ENCODE measurements at regions not wholly inside any gene's neighbourhood (a gene's known extent, or its start where the extent isn't known, plus 50 kb on each side); places are given as distances from the start of the nearest gene placed in this dataset.

DNA sequence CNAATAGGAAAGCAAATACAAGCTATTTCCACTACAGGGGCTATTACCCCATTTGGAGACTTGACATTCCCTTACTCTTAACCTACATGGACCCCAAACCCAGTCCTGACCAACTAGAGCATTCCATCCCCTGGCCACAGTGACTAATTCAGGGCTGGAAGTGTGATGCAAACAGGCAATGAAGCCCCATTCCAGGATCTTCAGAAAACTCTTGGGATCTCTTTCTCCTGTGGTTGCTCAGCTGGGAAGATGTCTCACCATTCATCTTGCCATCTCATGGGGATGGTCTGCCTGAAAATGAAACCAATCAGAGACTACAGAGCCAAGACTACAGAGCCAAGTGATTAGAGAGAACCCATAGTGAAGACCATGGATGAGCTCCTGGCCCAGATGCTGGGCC lies 206.2 kb downstream of the ZNF365 start:
- no peak for DNase-seq
- Histone ChIP-seq H3K27ac (ENCODE audit: low read depth in 2 of 2, low read length in 1 of 2) (no peak overlapping the region), H3K9me3 (no peaks in the 10 kb centered on the region), H3F3A (replicated peaks; ENCODE audit: insufficient read depth) (peaks cover 49% of the 10 kb centered on the region), H3K4me3 (ENCODE audit: low read depth in 2 of 2, low read length in 1 of 2) (no peak overlapping the region), H3K9ac (no peak overlapping the region), H3K9me2 (no peaks in the 10 kb centered on the region), H2AFZ (ENCODE audit: low read depth) (no peak overlapping the region), H3K4me1 (ENCODE audit: control insufficient read depth in 1 of 2, insufficient read depth in 2 of 2, low read depth in 1 of 2, low read length in 1 of 2) (peaks cover 0 to 52% of the 10 kb centered on the region in 2 experiments), H3K27me3 (ENCODE audit: insufficient read depth) (no peaks in the 10 kb centered on the region), H4K20me1 (ENCODE audit: insufficient read depth) (no peaks in the 10 kb centered on the region), H3K36me3 (replicated peaks in 1 of 2; ENCODE audit: control insufficient read depth in 1 of 2, insufficient read depth in 2 of 2, low read length in 1 of 2) (no peaks in the 10 kb centered on the region), H3K79me2 (ENCODE audit: insufficient read depth) (no peaks in the 10 kb centered on the region), H3K4me2 (no peak overlapping the region)
- TF ChIP-seq EP300 (IDR thresholded peaks at IDR 0.05; ENCODE audit: borderline replicate concordance in 1 of 2, low read depth in 1 of 2, low read length in 1 of 2) = no peak
- TF ChIP-seq FOXM1 (IDR thresholded peaks at IDR 0.05; ENCODE audit: low read depth) = no peak
- TF ChIP-seq, protein P1, sequence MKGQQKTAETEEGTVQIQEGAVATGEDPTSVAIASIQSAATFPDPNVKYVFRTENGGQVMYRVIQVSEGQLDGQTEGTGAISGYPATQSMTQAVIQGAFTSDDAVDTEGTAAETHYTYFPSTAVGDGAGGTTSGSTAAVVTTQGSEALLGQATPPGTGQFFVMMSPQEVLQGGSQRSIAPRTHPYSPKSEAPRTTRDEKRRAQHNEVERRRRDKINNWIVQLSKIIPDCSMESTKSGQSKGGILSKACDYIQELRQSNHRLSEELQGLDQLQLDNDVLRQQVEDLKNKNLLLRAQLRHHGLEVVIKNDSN (IDR thresholded peaks at IDR 0.05; ENCODE audit: borderline replicate concordance, low read depth) = no peak
- no peak for TF ChIP-seq YY1 (IDR thresholded peaks at IDR 0.05; ENCODE audit: low read depth)
- TF ChIP-seq RAD21 (IDR thresholded peaks at IDR 0.05; ENCODE audit: low read length) = no peak
- no peak for TF ChIP-seq TEAD4 (IDR thresholded peaks at IDR 0.05; ENCODE audit: borderline replicate concordance, insufficient read depth)
- TF ChIP-seq, protein P2, sequence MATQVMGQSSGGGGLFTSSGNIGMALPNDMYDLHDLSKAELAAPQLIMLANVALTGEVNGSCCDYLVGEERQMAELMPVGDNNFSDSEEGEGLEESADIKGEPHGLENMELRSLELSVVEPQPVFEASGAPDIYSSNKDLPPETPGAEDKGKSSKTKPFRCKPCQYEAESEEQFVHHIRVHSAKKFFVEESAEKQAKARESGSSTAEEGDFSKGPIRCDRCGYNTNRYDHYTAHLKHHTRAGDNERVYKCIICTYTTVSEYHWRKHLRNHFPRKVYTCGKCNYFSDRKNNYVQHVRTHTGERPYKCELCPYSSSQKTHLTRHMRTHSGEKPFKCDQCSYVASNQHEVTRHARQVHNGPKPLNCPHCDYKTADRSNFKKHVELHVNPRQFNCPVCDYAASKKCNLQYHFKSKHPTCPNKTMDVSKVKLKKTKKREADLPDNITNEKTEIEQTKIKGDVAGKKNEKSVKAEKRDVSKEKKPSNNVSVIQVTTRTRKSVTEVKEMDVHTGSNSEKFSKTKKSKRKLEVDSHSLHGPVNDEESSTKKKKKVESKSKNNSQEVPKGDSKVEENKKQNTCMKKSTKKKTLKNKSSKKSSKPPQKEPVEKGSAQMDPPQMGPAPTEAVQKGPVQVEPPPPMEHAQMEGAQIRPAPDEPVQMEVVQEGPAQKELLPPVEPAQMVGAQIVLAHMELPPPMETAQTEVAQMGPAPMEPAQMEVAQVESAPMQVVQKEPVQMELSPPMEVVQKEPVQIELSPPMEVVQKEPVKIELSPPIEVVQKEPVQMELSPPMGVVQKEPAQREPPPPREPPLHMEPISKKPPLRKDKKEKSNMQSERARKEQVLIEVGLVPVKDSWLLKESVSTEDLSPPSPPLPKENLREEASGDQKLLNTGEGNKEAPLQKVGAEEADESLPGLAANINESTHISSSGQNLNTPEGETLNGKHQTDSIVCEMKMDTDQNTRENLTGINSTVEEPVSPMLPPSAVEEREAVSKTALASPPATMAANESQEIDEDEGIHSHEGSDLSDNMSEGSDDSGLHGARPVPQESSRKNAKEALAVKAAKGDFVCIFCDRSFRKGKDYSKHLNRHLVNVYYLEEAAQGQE (IDR thresholded peaks at IDR 0.05; ENCODE audit: low read depth, low read length) = no peak
- TF ChIP-seq POLR2AphosphoS5 (IDR thresholded peaks at IDR 0.05; ENCODE audit: low read depth, low read length) = no peak
- no peak for TF ChIP-seq EZH2phosphoT487 (IDR thresholded peaks at IDR 0.05; ENCODE audit: borderline replicate concordance, low read depth)
- TF ChIP-seq ELF1 (IDR thresholded peaks at IDR 0.05) = no peak
- TF ChIP-seq, protein P3, sequence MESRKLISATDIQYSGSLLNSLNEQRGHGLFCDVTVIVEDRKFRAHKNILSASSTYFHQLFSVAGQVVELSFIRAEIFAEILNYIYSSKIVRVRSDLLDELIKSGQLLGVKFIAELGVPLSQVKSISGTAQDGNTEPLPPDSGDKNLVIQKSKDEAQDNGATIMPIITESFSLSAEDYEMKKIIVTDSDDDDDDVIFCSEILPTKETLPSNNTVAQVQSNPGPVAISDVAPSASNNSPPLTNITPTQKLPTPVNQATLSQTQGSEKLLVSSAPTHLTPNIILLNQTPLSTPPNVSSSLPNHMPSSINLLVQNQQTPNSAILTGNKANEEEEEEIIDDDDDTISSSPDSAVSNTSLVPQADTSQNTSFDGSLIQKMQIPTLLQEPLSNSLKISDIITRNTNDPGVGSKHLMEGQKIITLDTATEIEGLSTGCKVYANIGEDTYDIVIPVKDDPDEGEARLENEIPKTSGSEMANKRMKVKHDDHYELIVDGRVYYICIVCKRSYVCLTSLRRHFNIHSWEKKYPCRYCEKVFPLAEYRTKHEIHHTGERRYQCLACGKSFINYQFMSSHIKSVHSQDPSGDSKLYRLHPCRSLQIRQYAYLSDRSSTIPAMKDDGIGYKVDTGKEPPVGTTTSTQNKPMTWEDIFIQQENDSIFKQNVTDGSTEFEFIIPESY (IDR thresholded peaks at IDR 0.05; ENCODE audit: borderline replicate concordance, low read depth) = no peak
- TF ChIP-seq SMC3 (IDR thresholded peaks at IDR 0.05; ENCODE audit: low read depth, low read length) = no peak
- TF ChIP-seq TCF12 (IDR thresholded peaks at IDR 0.05) = no peak
- TF ChIP-seq, protein P4, sequence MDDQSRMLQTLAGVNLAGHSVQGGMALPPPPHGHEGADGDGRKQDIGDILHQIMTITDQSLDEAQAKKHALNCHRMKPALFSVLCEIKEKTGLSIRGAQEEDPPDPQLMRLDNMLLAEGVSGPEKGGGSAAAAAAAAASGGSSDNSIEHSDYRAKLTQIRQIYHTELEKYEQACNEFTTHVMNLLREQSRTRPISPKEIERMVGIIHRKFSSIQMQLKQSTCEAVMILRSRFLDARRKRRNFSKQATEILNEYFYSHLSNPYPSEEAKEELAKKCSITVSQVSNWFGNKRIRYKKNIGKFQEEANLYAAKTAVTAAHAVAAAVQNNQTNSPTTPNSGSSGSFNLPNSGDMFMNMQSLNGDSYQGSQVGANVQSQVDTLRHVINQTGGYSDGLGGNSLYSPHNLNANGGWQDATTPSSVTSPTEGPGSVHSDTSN (IDR thresholded peaks at IDR 0.05) = no peak
- TF ChIP-seq, protein P5, sequence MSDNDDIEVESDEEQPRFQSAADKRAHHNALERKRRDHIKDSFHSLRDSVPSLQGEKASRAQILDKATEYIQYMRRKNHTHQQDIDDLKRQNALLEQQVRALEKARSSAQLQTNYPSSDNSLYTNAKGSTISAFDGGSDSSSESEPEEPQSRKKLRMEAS (IDR thresholded peaks at IDR 0.05; ENCODE audit: low read depth) = no peak
- TF ChIP-seq, protein P6, sequence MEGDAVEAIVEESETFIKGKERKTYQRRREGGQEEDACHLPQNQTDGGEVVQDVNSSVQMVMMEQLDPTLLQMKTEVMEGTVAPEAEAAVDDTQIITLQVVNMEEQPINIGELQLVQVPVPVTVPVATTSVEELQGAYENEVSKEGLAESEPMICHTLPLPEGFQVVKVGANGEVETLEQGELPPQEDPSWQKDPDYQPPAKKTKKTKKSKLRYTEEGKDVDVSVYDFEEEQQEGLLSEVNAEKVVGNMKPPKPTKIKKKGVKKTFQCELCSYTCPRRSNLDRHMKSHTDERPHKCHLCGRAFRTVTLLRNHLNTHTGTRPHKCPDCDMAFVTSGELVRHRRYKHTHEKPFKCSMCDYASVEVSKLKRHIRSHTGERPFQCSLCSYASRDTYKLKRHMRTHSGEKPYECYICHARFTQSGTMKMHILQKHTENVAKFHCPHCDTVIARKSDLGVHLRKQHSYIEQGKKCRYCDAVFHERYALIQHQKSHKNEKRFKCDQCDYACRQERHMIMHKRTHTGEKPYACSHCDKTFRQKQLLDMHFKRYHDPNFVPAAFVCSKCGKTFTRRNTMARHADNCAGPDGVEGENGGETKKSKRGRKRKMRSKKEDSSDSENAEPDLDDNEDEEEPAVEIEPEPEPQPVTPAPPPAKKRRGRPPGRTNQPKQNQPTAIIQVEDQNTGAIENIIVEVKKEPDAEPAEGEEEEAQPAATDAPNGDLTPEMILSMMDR (IDR thresholded peaks at IDR 0.05) = no peak
- TF ChIP-seq MEF2A (IDR thresholded peaks at IDR 0.05; ENCODE audit: borderline replicate concordance, low read depth) = no peak
- TF ChIP-seq NFIC (IDR thresholded peaks at IDR 0.05; ENCODE audit: borderline replicate concordance) = no peak
- CTCF ChIA-PET = interaction anchor here (1.4 to 3.1 kb wide), 3 partner anchors 13 to 143 kb away, joined by 3 to 15 read pairs (median 6); no protein-coding TSS in a partner anchor
- POLR2A ChIA-PET = no interaction called here

All from SK-N-SH (cell line).